ENCODE measurements at regions not wholly inside any gene's neighbourhood (a gene's known extent, or its start where the extent isn't known, plus 50 kb on each side); places are given as distances from the start of the nearest gene placed in this dataset.

DNA sequence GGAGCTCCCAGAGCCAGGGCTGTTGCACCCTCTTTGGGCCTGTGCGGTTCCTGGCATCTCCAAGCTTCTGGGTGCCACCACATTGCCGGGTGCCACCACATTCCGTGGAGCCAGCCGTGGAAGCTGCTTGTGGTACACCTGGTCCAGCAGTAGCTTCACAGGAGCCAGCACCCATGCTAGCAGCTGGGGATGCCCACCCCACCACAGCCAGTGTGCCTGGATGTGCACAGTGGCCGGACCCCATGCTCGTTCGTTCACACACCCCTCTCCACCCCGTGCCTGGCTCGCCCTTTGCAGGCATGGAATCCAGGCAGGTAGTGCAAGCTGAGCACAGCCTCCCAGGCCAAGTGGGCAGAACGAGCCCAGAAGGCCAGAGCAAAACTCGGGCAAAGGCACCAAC, 1029.8 kb upstream of the GBE1 start:
- WGBS (ENCODE audit: insufficient coverage): 94% methylated on average over 11 of the region's 11 CpGs
- Mint-ChIP-seq H3K36me3 (no peaks in the 10 kb centered on the region), H3K27me3 (ENCODE audit: low read depth in 3 of 3) (no peaks in the 10 kb centered on the region)

DNA sequence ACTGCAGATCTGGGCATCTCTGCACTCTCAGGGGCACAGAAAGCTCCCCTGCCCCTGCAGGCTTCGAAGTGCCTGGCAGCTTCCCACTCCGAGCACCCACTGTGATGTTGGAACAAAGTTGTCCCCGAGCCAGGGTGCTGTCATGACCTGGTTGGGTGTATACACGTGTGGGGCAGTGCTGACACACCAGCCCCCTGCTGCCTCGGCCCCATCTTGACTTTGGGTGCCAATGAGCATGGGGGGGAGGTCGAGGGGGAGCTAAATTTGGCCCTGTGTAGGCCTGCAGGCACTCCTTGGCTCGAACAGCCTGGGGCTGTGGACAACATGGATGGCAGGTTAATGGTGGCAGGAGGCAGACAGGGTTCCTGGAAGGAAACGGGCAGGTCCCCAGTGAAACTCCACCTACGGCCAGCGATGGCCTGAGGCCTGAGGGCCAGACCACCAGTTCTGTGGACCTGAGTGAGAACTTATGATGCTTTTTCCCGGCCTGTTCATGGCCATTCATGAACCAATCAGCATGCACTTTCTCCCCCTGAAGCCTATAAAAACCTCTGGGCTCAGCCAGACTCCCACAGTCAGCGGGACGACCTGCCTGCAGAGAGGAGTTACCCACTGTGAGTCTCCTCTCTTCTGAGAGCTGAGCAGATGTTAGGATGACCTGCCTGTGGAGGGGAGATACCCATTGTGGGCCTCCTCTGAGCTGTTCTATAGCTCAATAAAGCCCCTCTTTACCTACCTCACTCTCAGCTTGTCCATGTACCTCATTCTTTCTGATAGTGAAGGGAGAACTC, 1029.1 kb upstream of the GBE1 start:
- H3K27ac Mint-ChIP-seq: no peak overlapping the region
- no peaks in the 10 kb centered on the region for H3K4me1 Mint-ChIP-seq

More for the DNA sequence above, 1029.8 kb upstream of the GBE1 start:
- no peak for TF ChIP-seq CTCF (IDR thresholded peaks at IDR 0.05)
- Histone ChIP-seq H3K9ac (ENCODE audit: insufficient read depth, low read length, poor library complexity, severe bottlenecking) (no peak overlapping the region), H4K20me1 (ENCODE audit: insufficient read depth, low read length) (no peaks in the 10 kb centered on the region), H3K4me2 (replicated peaks; ENCODE audit: extremely low read depth, low read length, poor library complexity, severe bottlenecking) (no peak overlapping the region), H3K27me3 (ENCODE audit: control insufficient read depth in 2 of 2, insufficient read depth in 2 of 2, low read length in 2 of 2) (no peaks in the 10 kb centered on the region), H3K79me2 (ENCODE audit: insufficient read depth, low read length) (no peaks in the 10 kb centered on the region), H3K9me3 (replicated peaks in 1 of 2; ENCODE audit: control insufficient read depth in 1 of 2, insufficient read depth in 1 of 2, low read length in 2 of 2) (peaks cover 12 to 20% of the 10 kb centered on the region in 2 donors), H3K27ac (ENCODE audit: low read depth in 1 of 2, low read length in 2 of 2) (no peak overlapping the region), H2AFZ (ENCODE audit: insufficient read depth, low read depth, low read length, poor library complexity, severe bottlenecking) (no peak overlapping the region), H3K4me1 (ENCODE audit: control insufficient read depth in 1 of 2, insufficient read depth in 2 of 2, low read length in 2 of 2) (no peaks in the 10 kb centered on the region), H3K36me3 (replicated peaks in 1 of 2; ENCODE audit: control insufficient read depth in 1 of 2, insufficient read depth in 2 of 2, low read length in 2 of 2) (no peaks in the 10 kb centered on the region), H3K4me3 (replicated peaks in 1 of 3; ENCODE audit: low read depth in 2 of 3, low read length in 3 of 3) (no peak overlapping the region)
- H3K4me1 Mint-ChIP-seq: no peaks in the 10 kb centered on the region
- H3K27ac Mint-ChIP-seq: no peak overlapping the region
- DNase-seq: no peak
- no peak overlapping the region for H3K4me3 Mint-ChIP-seq
- peaks cover 0 to 14% (median 3%) of the 10 kb centered on the region in 7 donors for H3K9me3 Mint-ChIP-seq
- intact Hi-C loops (cut with micrococcal nuclease): no loop called here

More for the DNA sequence above, 1029.1 kb upstream of the GBE1 start:
- no peaks in the 10 kb centered on the region for H3K36me3 Mint-ChIP-seq
- Histone ChIP-seq H3K9ac (ENCODE audit: insufficient read depth, low read length, poor library complexity, severe bottlenecking) (no peak overlapping the region), H4K20me1 (ENCODE audit: insufficient read depth, low read length) (no peaks in the 10 kb centered on the region), H3K27me3 (ENCODE audit: control insufficient read depth in 2 of 2, insufficient read depth in 2 of 2, low read length in 2 of 2) (no peaks in the 10 kb centered on the region), H3K4me3 (replicated peaks in 1 of 3; ENCODE audit: low read depth in 2 of 3, low read length in 3 of 3) (no peak overlapping the region), H3K4me2 (replicated peaks; ENCODE audit: extremely low read depth, low read length, poor library complexity, severe bottlenecking) (no peak overlapping the region), H3K79me2 (ENCODE audit: insufficient read depth, low read length) (no peaks in the 10 kb centered on the region), H3K36me3 (replicated peaks in 1 of 2; ENCODE audit: control insufficient read depth in 1 of 2, insufficient read depth in 2 of 2, low read length in 2 of 2) (no peaks in the 10 kb centered on the region), H3K9me3 (replicated peaks in 1 of 2; ENCODE audit: control insufficient read depth in 1 of 2, insufficient read depth in 1 of 2, low read length in 2 of 2) (peaks cover 12 to 20% of the 10 kb centered on the region in 2 donors), H3K27ac (ENCODE audit: low read depth in 1 of 2, low read length in 2 of 2) (no peak overlapping the region), H2AFZ (ENCODE audit: insufficient read depth, low read depth, low read length, poor library complexity, severe bottlenecking) (no peak overlapping the region), H3K4me1 (ENCODE audit: control insufficient read depth in 1 of 2, insufficient read depth in 2 of 2, low read length in 2 of 2) (no peaks in the 10 kb centered on the region)
- 76% methylated on average over 11 of the region's 13 CpGs for WGBS (ENCODE audit: insufficient coverage)
- peaks cover 0 to 14% (median 3%) of the 10 kb centered on the region in 7 donors for H3K9me3 Mint-ChIP-seq
- intact Hi-C loops (cut with micrococcal nuclease): no loop called here
- H3K27me3 Mint-ChIP-seq (ENCODE audit: low read depth in 3 of 3): no peaks in the 10 kb centered on the region
- DNase-seq: no peak
- TF ChIP-seq CTCF (IDR thresholded peaks at IDR 0.05): no peak
- H3K4me3 Mint-ChIP-seq: no peak overlapping the region

Data from CD14-positive monocyte (primary cell).